SK-N-SH treated with all-trans-retinoic acid at 6 μM for 48 hours (cell line): ENCODE measurements at regions not wholly inside any gene's neighbourhood (a gene's known extent, or its start where the extent isn't known, plus 50 kb on each side); places are given as distances from the start of the nearest gene placed in this dataset.

Experiments
- ATAC-seq: fragments of 200-7000 bp; cut with Tn5 transposase; 3 replicates; pipeline ENCODE4 v1.9.1; 2020; ENCODE audit warnings: mild to moderate bottlenecking, moderate library complexity
- ARNTL ChIP-seq: fragments of 450-650 bp; formaldehyde crosslinking; IDR thresholded peaks from 2 replicates; pipeline ENCODE4 v1.5.0; 2020; ENCODE audit warnings: low read depth, mild to moderate bottlenecking, moderate library complexity, borderline replicate concordance
- BACH2 ChIP-seq: fragments of 250-450 bp; sonication (Bioruptor Pico); IDR thresholded peaks from 2 replicates; pipeline ENCODE4 v1.9.0; 2021; ENCODE audit warnings: mild to moderate bottlenecking, borderline replicate concordance
- CREB5 ChIP-seq: fragments of 250-450 bp; sonication (Bioruptor Pico); IDR thresholded peaks from 2 replicates; pipeline ENCODE4 v1.5.1; 2020; ENCODE audit warnings: low read depth, mild to moderate bottlenecking, moderate library complexity
- CSDC2 ChIP-seq: fragments of 250-450 bp; sonication (Bioruptor Pico); IDR thresholded peaks from 2 replicates; pipeline ENCODE4 v1.5.0; 2020; ENCODE audit warnings: mild to moderate bottlenecking, moderate library complexity
- GLIS3 ChIP-seq: fragments of 250-450 bp; sonication (Bioruptor Pico); IDR thresholded peaks from 2 replicates; pipeline ENCODE4 v1.5.0; 2020; ENCODE audit warnings: mild to moderate bottlenecking, moderate library complexity
- PATZ1 ChIP-seq: fragments of 250-450 bp; sonication (Bioruptor Pico); IDR thresholded peaks from 2 replicates; pipeline ENCODE4 v1.8.0; 2020; ENCODE audit warnings: mild to moderate bottlenecking, moderate library complexity, borderline replicate concordance
- PPARA ChIP-seq: fragments of 250-450 bp; sonication (Bioruptor Pico); IDR thresholded peaks from 2 replicates; pipeline ENCODE4 v1.5.0; 2020; ENCODE audit warnings: mild to moderate bottlenecking, borderline replicate concordance
- RARB ChIP-seq: fragments of 250-450 bp; sonication (Bioruptor Pico); IDR thresholded peaks from 2 replicates; pipeline ENCODE4 v1.8.0; 2021; ENCODE audit warnings: mild to moderate bottlenecking, moderate library complexity
- SNAI2 ChIP-seq: fragments of 250-450 bp; sonication (Bioruptor Pico); IDR thresholded peaks from 2 replicates; pipeline ENCODE4 v1.5.0; 2020; ENCODE audit warnings: mild to moderate bottlenecking, moderate library complexity
- TCF4 ChIP-seq: fragments of 250-450 bp; sonication (Bioruptor Pico); IDR thresholded peaks from 2 replicates; pipeline ENCODE4 v1.8.0; 2021; ENCODE audit warnings: mild to moderate bottlenecking, moderate library complexity, borderline replicate concordance
- TOX ChIP-seq: fragments of 250-450 bp; sonication (Bioruptor Pico); IDR thresholded peaks from 2 replicates; pipeline ENCODE4 v1.8.0; 2021; ENCODE audit warnings: mild to moderate bottlenecking, moderate library complexity, borderline replicate concordance
- TSHZ2 ChIP-seq: fragments of 250-450 bp; sonication (Bioruptor Pico); IDR thresholded peaks from 2 replicates; pipeline ENCODE4 v1.5.0; 2020; ENCODE audit warnings: mild to moderate bottlenecking, moderate library complexity
- ZC3H10 ChIP-seq: fragments of 250-450 bp; sonication (Bioruptor Pico); IDR thresholded peaks from 2 replicates; pipeline ENCODE4 v1.5.1; 2021; ENCODE audit warnings: mild to moderate bottlenecking, moderate library complexity
- ZFP3 ChIP-seq: fragments of 250-450 bp; sonication (Bioruptor Pico); IDR thresholded peaks from 2 replicates; pipeline ENCODE4 v1.5.0; 2020; ENCODE audit warnings: mild to moderate bottlenecking, moderate library complexity
- ZFP30 ChIP-seq: fragments of 450-650 bp; formaldehyde crosslinking; IDR thresholded peaks from 2 replicates; pipeline ENCODE4 v1.5.0; 2022; ENCODE audit warnings: mild to moderate bottlenecking, moderate library complexity
- ZNF565 ChIP-seq: fragments of 450-650 bp; formaldehyde crosslinking; conservative IDR thresholded peaks from 2 replicates; pipeline ENCODE4 v1.5.0; 2020; ENCODE audit warnings: low read depth, mild to moderate bottlenecking, moderate library complexity
- ZNF70 ChIP-seq: fragments of 450-650 bp; formaldehyde crosslinking; IDR thresholded peaks from 2 replicates; pipeline ENCODE4 v1.5.0; 2020; ENCODE audit warnings: mild to moderate bottlenecking, moderate library complexity
- ZNF8 ChIP-seq: fragments of 450-650 bp; formaldehyde crosslinking; IDR thresholded peaks from 2 replicates; pipeline ENCODE4 v1.5.0; 2020; ENCODE audit warnings: mild to moderate bottlenecking, moderate library complexity
- TF ChIP-seq, protein P1 (sequence below): fragments of 250-450 bp; sonication (Bioruptor Pico); IDR thresholded peaks from 2 replicates; pipeline ENCODE4 v1.5.1; 2021; ENCODE audit warnings: mild to moderate bottlenecking, moderate library complexity

- TF ChIP-seq CREB5 (CRISPR knock-in tag) (no peak), TSHZ2 (no peak), ZFP30 (CRISPR knock-in tag) (no peak), PATZ1 (no peak), RARB (CRISPR knock-in tag) (no peak), CSDC2 (no peak), ARNTL (no peak), TOX (no peak), BACH2 (no peak), ZFP3 (CRISPR knock-in tag) (no peak), GLIS3 (CRISPR knock-in tag) (no peak), SNAI2 (CRISPR knock-in tag) (no peak)
- ATAC-seq, result peak; percentile 78
These were observed 293.5 kb downstream of the HINT1 start for GRCh38 chr5:130871346-130872086.

- TF ChIP-seq PPARA (no peak), ZNF8 (CRISPR knock-in tag) (no peak), TCF4 (CRISPR knock-in tag) (no peak), ZFP30 (CRISPR knock-in tag) (no peak), ZNF70 (CRISPR knock-in tag) (no peak), ZNF565 (CRISPR knock-in tag) (no peak), ARNTL (no peak), TOX (no peak)
- TF ChIP-seq, protein P1, sequence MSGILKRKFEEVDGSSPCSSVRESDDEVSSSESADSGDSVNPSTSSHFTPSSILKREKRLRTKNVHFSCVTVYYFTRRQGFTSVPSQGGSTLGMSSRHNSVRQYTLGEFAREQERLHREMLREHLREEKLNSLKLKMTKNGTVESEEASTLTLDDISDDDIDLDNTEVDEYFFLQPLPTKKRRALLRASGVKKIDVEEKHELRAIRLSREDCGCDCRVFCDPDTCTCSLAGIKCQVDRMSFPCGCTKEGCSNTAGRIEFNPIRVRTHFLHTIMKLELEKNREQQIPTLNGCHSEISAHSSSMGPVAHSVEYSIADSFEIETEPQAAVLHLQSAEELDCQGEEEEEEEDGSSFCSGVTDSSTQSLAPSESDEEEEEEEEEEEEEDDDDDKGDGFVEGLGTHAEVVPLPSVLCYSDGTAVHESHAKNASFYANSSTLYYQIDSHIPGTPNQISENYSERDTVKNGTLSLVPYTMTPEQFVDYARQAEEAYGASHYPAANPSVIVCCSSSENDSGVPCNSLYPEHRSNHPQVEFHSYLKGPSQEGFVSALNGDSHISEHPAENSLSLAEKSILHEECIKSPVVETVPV (CRISPR knock-in tag), result no peak
- ATAC-seq, result no peak
These were observed 294.4 kb downstream of the HINT1 start for GRCh38 chr5:130870691-130871090.

GRCh38 chr5:130868186-130868840 lies 296.7 kb downstream of the HINT1 start:
- TF ChIP-seq BACH2, result no peak
- ATAC-seq, result no peak

DNA sequence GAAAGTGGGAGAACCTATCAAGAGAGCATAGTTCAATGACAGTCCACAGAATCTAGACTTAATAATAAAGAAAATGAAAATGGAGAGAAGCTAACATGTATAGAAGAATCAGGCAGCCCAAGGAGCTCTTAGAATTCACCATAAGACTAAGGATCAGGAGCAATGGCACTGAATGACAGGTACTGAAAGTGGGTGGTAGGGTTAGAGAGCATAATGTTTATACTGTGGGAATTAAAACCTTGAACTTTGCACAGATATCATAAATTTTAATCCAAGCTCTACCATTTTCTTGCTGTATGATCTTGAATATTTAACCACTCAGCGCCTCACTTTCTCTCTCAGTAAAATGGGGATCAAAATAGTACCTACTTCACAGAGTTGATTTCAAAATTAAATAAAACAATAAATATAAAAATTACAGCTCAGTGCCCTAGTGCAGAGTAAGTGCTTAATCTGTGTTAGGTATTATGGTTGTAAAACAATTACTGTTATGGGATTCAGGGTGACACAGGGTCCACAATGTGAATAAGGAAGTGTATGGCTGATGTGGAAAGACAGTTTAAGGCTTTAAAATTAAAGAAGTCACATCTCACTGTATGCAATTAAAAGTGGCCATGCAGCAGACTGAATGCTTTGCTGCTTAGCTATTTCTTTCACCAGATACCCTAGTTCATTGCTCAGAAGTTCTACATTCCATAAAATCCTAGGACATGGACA lies 319.8 kb downstream of the HINT1 start:
- TF ChIP-seq ZC3H10, result no peak
- TF ChIP-seq PATZ1, result no peak
- TF ChIP-seq ZFP3 (CRISPR knock-in tag), result no peak
- no peak for TF ChIP-seq TCF4 (CRISPR knock-in tag)
- TF ChIP-seq TOX, result no peak
- no peak for TF ChIP-seq ZNF8 (CRISPR knock-in tag)
- no peak for TF ChIP-seq SNAI2 (CRISPR knock-in tag)
- TF ChIP-seq PPARA, result no peak
- ATAC-seq, result no peak
